ENCODE measurements at regions not wholly inside any gene's neighbourhood (a gene's known extent, or its start where the extent isn't known, plus 50 kb on each side); places are given as distances from the start of the nearest gene placed in this dataset.
"Not testable (repeated sequence)": the region's sequence is repeated elsewhere in the genome, so short reads cannot be mapped to it uniquely, and the experiment has no call there.

GRCh38 chrX:96502507-96502906 is 182.1 kb upstream of the DIAPH2 start:
- DNase-seq (ENCODE audit: low read depth): no peak

GRCh38 chrX:96529386-96529785 is 155.3 kb upstream of the DIAPH2 start:
- DNase-seq (ENCODE audit: low read depth): not testable (repeated sequence)

GRCh38 chrX:96538104-96538725 is 146.4 kb upstream of the DIAPH2 start:
- peak; percentile 3 for DNase-seq (ENCODE audit: low read depth)

GRCh38 chrX:96540111-96540631 is 144.5 kb upstream of the DIAPH2 start:
- no peak for DNase-seq (ENCODE audit: low read depth)

GRCh38 chrX:96546281-96546680 is 138.4 kb upstream of the DIAPH2 start:
- not testable (repeated sequence) for DNase-seq (ENCODE audit: low read depth)

- DNase-seq (ENCODE audit: low read depth): no peak
Observed at GRCh38 chrX:96551322-96551872, 133.2 kb upstream of the DIAPH2 start.

GRCh38 chrX:96556886-96557285 is 127.8 kb upstream of the DIAPH2 start:
- no peak for DNase-seq (ENCODE audit: low read depth)

GRCh38 chrX:96561129-96561528 is 123.5 kb upstream of the DIAPH2 start:
- not testable (repeated sequence) for DNase-seq (ENCODE audit: low read depth)

GRCh38 chrX:96563646-96564045 is 121.0 kb upstream of the DIAPH2 start:
- peak; percentile 58 for DNase-seq (ENCODE audit: low read depth)

- DNase-seq (ENCODE audit: low read depth): peak; percentile 15
Observed at GRCh38 chrX:96564595-96564994, 120.0 kb upstream of the DIAPH2 start.

GRCh38 chrX:96566878-96567277 is 117.8 kb upstream of the DIAPH2 start:
- DNase-seq (ENCODE audit: low read depth): no peak

- no peak for DNase-seq (ENCODE audit: low read depth)
Observed at GRCh38 chrX:96568071-96568470, 116.6 kb upstream of the DIAPH2 start.

- DNase-seq (ENCODE audit: low read depth): no peak
Observed at GRCh38 chrX:96569034-96569433, 115.6 kb upstream of the DIAPH2 start.

GRCh38 chrX:96575011-96575410 is 109.6 kb upstream of the DIAPH2 start:
- no peak for DNase-seq (ENCODE audit: low read depth)

- no peak for DNase-seq (ENCODE audit: low read depth)
Observed at GRCh38 chrX:96576368-96576767, 108.3 kb upstream of the DIAPH2 start.

- DNase-seq (ENCODE audit: low read depth): no peak
Observed at GRCh38 chrX:96578781-96579180, 105.9 kb upstream of the DIAPH2 start.

GRCh38 chrX:96579252-96579651 is 105.4 kb upstream of the DIAPH2 start:
- DNase-seq (ENCODE audit: low read depth): no peak

GRCh38 chrX:96590403-96590802 is 94.2 kb upstream of the DIAPH2 start:
- DNase-seq (ENCODE audit: low read depth): peak; percentile 2

- no peak for DNase-seq (ENCODE audit: low read depth)
Observed at GRCh38 chrX:96591421-96591820, 93.2 kb upstream of the DIAPH2 start.

GRCh38 chrX:96597847-96598246 is 86.8 kb upstream of the DIAPH2 start:
- DNase-seq (ENCODE audit: low read depth): not testable (repeated sequence)

GRCh38 chrX:96611619-96612362 is 72.9 kb upstream of the DIAPH2 start:
- no peak for DNase-seq (ENCODE audit: low read depth)

GRCh38 chrX:96615448-96615847 is 69.2 kb upstream of the DIAPH2 start:
- DNase-seq (ENCODE audit: low read depth): no peak

- DNase-seq (ENCODE audit: low read depth): no peak
Observed at GRCh38 chrX:96619588-96619987, 65.1 kb upstream of the DIAPH2 start.

Data from renal cortical epithelial cell (primary cell).